Activated CD4-positive, CD25-positive, alpha-beta regulatory T cell treated with anti-CD3 and anti-CD28 coated beads, Interleukin-2, amount 50 U/mL, for 16 hours (primary cell): ENCODE measurements at regions not wholly inside any gene's neighbourhood (a gene's known extent, or its start where the extent isn't known, plus 50 kb on each side); places are given as distances from the start of the nearest gene placed in this dataset.
"Not testable (repeated sequence)": the region's sequence is repeated elsewhere in the genome, so short reads cannot be mapped to it uniquely, and the experiment has no call there.

Experiments used
- DNase-seq: peaks from one replicate; pipeline ENCODE4 v3.0.0-alpha.2; 2020; ENCODE audit warnings: low read depth, low spot score

DNA sequence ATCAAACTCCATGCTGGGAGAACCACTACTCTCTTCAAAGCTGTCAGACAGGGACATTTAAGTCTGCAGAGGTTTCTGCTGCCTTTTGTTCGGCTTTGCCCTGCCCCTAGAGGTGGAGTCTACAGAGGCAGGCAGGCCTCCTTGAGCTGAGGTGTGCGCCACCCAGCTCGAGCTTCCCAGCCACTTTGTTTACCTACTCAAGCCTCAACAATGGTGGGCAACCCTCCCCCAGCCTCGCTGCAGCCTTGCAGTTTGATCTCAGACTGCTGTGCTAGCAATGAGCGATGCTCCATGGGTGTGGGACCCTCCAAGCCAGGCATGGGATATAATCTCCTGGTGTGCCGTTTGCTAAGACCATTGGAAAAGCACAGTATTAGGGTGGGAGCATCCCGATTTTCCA lies 185.3 kb downstream of the COX18 start:
- DNase-seq = not testable (repeated sequence)

DNA sequence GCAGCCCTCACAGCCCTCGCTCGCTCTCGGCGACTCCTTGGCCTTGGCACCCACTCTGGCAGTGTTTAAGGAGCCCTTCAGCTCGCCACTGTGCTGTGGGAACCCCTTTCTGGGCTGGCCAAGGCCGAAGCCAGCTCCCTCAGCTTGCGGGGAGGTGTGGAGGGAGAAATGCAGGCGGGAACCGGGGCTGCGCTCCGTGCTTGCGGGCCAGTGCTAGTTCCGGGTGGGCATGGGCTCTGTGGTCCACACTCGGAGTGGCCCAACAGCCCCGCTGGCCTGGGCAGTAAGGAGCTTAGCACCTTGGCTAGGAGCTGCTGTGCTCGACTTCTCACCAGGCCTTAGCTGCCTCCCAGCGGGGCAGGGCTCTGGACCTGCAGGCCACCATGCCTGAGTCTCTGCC lies 192.6 kb downstream of the COX18 start:
- no peak for DNase-seq

DNA sequence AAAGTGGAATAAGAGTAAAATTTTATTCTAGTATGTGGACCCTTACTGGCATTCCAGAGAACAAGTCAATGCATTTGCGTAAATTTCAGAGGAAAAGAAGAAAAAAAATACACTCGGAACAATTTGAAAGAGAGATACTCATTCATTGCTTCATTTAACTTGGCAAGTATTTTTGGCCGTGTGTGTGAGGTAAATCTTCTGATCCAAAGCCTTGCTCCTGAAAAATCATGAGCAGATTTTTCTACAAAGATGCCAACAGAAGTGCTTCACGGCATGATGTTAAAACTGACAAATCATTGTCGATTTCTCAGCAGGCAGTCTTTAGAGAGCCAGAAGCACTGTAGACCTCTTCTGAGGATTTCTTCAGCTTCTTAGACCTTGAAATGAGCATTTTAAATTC lies 194.0 kb downstream of the COX18 start:
- DNase-seq = no peak

DNA sequence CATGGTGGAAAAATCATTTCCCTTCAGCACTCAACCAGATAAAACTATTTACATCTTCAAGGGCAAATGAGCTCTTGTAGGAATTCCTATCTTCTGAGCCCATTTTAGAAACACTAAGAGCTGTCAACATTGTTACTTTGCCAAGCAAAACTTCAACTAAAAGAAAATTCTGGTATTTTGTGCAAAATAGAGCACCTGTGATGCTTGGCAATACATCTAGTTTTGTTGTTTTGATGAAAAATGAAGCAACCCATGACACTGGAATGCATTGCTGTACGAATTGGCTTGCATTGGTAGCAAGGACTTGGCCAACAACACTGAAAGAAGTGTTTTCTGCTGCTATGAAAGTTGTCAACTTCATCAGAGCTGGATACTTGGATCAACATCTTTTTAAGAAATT lies 194.4 kb downstream of the COX18 start:
- DNase-seq = no peak

DNA sequence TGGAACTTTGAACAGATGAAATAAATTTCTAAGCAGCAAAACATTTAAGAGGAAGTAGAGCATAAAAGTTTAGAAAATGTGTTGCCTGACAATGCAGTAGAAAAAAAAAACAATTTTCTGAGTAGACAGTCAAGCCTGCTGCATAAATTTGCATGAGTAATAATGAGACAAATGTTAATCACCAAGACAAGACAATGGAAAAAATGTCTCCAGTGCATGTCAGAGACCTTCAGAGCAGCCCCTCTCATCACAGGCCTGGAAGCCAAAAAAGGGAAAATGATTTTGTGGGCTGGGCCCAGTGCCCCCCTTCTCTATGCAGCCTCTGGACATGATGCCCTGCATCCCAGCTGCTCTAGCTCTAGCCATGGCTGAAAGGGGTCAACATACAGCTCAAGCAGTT lies 204.6 kb downstream of the COX18 start:
- DNase-seq = no peak

DNA sequence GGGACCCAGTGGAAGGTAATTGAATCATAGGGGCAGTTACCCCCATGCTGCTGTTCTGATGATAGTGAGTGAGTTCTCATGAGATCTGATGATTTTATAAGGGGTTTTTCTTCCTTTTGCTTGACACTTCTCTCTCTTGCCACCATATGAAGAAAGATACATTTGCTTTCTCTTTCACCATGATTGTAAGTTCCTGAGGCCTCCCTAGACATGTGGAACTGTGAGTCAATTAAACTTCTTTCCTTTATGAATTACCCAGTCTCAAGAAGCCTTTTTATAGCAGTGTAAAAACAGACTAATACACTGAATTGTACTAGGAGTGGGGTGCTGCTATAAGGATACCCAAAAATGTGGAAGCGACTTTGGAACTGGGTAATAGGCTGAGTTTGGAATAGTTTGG lies 205.2 kb downstream of the COX18 start:
- not testable (repeated sequence) for DNase-seq

DNA sequence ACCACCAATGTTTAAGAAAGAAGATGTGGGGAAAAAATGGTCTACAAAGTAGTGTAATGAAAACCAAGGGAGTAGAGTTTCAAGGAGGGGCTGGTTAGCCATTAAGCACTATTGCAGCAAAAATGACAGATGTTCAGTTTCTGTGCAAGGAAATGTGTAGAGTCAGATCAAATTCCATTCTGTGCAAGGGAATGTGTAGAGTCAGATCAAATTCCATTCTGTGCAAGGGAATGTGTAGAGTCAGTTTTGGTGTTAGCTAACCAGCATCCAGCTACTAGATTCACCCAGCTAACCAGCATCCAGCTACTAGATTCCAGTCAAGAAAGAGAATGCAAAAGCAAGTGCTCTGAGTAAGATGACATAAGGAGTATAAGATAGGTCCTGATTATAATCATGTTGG lies 208.8 kb downstream of the COX18 start:
- no peak for DNase-seq

DNA sequence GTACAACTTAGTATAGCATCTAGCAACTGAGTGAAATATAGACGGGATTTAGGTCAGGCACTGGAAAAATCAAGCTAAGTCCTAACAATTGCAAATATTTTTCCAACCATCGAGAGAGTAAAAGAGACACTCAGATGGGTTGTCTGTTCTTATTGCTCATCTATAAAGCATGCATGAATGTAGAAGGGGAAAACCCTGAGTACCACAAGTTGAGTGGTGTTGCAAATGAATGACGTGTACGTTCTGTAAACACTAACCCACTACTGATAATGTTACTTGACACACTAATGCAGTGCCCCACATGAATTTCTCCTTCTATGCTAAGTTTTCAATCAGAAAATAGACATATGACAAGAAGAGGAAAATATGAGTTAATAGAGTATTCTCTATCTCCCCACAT lies 211.2 kb downstream of the COX18 start:
- DNase-seq = no peak

DNA sequence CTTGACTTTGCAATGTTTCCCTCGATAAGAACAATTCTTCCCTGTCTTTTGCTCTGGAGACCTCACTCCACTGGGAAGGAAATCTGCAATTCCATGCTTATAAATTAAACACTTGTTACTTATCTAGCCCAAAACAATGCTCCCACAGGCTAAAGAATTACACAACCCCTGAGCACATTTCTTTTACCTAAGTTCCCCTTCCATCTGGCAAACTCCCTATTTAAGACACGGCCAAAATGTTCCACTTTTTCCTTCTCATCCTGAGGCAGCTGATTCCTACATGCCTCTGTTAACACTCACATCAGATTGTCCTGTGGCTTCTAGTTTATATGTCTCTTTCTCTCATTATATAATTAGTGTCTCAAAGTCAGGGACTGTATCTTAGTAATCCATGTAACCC lies 211.7 kb downstream of the COX18 start:
- no peak for DNase-seq

DNA sequence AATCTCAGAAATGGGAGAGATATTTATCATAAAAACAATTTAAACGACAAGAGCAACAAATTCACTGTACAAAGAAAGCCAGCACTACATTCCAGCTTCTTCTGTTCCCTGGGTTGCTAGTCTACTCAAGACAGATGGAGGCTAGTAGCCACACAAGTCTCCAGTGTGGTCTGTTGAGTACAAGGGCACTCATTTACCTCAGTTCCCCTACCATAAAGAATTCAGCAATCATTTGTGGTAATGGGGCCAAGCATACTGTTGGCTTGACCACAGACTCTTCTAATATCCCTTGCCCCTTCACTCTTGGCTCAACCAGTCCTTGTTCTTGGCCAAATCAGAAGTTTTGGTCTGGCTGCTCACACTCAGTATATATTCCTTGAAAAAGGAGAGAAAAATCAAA lies 212.3 kb downstream of the COX18 start:
- DNase-seq = no peak

DNA sequence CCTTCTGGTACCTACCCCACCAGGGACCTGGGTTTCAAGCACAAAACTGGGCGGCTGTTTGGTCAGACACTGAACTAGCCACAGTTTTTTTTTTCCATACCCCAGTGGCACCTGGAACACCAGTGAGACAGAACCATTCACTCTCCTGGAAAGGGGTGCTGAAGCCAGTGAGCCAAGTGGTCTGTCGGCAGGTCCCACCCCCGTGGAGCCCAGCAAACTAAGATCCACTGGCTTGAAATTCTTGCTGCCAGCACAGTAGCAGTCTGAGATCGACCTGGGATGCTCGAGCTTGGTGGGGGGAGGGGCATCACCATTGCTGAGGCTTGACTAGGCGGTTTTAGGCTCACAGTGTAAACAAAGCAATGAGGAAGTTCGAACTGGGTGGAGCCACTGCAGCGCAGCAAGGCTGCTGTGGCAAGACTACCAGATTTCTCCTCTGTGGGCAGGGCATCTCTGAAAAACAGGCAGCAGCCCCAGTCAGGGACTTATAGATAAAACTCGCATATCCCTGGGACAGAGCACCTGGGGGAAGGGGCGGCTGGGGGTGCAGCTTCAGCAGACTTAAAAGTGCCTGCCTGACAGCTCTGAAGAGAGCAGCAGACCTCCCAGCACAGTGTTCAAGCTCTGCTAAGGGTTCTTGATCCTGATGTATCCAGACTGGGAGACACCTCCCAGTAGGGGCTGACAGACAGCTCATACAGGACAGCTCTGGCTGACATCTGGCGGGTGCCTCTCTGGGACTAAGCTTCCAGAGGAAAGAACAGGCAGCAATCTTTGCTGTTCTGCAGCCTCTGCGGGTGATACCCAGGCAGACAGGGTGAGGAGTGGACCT lies 223.0 kb downstream of the COX18 start:
- DNase-seq = no peak

DNA sequence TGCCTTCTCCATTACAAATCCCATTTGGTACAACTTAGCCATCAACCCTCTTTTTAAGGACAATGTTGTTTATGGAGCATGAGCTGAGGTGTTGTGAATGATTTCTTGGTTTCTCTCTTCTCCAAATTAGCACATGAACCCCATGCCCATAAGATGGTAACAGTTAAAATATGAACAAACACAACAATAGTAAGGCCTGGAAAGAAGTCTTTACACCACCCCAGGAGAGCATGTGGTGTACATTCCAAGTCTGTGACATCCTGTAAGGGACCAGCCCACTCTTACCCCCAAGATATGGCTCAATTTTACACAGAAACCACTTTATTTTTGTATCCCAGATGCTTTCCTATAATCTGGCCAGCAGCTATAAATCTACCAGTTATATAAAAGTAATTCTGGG lies 226.1 kb downstream of the COX18 start:
- DNase-seq = no peak

DNA sequence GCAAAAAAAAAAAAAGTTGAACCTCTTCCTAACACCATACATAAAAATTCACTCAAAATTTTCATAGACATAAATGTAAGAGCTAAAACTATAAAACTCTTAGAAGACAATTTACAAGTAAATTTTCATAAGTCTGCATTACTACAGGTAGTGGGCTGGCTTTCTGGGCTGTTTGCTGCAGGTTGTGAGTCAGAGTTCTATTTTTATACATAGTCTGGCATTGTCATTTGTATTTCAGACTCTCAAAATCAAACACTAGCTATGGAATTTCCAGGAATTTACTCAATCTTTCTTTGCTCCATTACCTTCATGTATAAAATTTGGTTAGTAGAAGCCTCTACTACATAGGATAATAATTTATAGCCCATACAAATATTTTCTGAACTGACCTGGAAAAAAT lies 227.2 kb downstream of the COX18 start:
- DNase-seq = no peak

DNA sequence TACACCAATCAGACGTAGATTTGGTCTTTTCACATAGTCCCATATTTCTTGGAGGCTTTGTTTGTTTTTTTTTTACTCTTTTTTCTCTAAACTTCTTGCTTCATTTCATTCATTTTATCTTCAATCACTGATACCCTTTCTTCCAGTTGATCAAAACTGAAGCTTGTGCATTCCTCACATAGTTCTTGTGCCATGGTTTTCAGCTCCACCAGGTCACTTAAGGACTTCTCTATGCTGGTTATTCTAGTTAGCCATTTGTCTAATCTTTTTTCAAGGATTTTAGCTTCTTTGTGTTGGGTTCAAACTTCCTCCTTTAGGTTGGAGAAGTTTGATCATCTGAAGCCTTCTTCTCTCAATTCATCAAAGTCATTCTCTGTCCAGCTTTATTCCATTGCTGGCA lies 229.3 kb downstream of the COX18 start:
- DNase-seq = not testable (repeated sequence)

DNA sequence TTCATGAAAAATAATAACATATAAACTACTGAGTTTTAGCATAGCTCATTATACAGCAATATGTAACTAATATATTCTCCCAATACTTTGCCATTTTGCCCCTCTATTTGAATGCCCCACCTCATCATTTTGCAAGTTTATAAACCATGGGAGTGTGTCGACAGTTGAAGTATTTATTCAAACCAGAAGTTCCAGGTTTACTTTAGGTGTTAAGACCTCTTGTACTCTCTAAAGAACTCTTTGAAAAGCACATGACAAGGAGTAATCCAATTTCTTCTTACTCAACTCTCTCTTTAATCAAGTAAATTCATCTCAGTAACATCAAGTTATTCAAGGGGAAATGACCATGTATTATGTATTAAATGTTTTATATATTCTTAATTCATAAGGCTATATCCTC lies 240.7 kb downstream of the COX18 start:
- DNase-seq = no peak

DNA sequence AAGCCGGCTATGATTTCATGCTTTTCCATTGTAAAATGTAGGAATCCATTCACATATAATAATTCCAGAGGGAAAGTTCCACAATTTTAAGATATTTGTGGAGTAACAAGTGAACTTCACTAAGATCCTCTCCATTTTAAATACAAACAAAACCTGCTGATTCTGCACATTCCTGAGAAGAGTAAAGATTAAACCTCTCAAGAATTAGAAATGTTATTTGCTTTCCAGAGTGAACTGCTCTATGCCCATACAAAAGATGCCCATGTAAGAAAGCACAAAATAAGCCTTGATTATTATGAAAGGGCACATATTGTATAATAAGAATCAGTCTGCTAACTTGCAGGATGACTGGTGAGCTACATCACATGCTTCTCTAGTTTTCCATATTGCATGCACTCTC lies 241.5 kb downstream of the COX18 start:
- DNase-seq = no peak

DNA sequence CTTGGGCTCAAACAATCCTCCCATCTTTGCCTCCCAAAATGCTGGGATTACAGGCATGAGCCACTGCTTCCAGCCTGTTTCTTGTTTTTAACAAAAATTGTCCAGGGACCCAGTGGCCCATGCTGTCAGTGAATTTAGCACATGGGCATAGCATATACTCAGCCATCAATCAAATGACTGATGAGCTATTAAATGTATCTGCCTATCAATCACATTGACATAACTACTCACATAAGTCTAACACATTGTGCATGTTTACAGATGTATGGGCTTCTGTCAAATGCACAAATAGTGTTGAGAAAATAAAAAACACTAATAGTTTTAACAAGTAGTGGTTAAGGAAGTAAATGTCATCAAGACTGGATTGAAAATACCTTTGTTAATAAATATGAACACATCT lies 249.4 kb downstream of the COX18 start:
- no peak for DNase-seq

DNA sequence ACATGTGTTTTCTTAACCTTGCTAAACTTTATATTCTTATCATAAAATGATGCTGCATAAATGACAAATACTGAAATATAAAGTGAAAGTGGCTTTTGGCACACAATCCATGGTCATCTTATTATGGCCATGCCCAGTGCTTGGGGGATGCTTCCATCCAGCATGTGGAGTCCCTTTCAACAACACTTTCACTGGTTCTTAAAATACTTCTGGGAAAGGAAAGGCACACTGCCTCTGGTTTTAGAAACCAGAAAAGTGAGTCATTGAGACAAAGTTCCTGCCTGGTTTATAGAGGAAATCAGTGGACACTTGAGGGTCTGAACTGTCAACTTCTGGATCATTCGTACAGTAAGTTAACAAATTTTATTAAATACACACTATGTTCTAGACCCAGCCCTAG lies 248.0 kb upstream of the ADAMTS3 start:
- DNase-seq = no peak

DNA sequence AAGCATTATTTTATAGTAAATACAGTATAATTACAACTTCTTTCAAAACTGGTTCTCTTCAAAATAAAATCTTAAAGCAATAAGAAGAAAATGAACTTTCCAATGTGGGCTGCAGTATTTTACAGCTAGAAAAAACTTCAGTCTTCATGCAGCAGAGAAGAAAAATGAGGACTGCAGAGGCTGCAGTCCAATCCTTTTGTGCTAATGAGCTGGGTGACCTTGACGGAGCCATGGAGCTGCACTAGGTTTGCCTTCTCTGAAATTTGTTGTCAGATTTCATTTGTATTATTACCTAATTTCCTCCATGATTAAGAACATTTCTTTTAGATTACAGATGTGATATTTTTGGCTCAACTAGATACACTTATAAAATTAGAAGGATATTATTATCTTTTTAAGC lies 245.2 kb upstream of the ADAMTS3 start:
- DNase-seq = no peak

DNA sequence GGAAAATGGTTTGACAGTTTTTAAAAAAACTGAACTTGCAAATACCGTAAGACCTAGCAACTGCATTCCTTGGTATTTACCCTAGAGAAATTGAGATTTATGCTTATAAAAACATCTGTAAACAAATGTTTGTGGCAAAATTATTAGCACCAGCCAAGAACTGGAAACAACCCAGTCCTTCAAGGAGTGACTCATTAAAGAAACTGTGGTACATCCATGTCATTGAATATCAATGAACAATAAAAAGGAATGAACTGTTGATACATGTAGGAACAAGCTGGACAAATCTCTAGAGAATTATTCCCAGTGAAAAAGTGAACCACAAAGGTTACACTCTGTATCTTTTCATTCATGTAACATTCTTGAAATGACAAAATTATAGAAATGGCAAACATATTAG lies 240.2 kb upstream of the ADAMTS3 start:
- DNase-seq = no peak

DNA sequence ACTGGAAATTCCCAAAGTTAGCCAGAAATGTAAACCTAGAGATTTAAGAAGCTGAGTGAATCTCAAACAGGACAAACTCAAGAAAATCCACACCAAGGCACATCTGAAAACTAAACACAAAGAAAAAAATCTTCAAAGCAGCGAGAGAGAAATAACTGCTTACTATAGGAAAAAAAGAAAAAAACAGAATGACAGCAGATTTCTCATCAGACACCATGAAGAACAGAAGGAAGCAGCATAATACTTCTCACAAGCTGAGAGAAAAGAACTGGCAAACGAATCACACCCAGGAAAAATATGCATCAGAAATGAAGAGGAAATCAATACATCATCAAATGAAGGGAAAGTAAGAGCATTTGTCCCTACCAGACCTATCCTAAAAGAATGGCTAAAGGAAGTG lies 236.3 kb upstream of the ADAMTS3 start:
- DNase-seq = no peak

DNA sequence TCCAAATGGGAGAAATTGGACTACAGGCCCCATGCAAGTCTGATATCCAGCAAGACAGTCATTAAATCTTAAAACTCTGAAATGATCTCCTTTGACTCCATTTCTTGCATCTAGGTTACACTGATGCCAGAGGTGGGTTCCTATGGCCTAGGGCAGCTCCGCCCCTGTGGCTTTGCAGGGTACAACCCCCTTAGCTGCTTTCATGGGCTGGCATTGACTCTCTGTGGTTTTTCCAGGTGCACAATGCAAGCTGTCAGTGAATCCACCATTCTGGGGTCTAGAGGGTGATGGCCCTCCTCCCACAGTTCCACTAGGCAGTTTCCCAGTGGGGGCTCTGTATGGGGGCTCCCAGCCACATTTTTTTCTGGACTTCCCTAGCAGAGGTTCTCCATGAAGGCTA lies 228.5 kb upstream of the ADAMTS3 start:
- no peak for DNase-seq

DNA sequence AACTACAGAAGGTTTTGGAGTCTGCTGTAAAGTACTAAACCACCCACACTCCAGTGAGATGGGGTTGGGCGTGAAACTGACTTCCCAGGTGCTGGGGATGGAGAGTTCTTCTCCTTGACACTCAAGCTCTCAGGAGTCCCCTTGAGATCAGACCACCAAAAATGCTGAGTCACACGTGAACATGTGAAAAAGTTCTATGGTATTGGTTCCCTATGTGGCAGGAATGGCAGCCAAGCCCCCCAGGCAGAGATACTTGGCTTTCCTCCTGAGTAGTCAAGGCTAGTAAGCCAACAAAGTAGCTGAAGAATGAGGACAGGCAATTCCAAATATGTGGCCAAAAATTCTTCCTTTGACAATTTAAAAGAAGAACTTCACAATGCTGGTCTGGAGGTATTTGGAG lies 222.0 kb upstream of the ADAMTS3 start:
- DNase-seq = no peak

DNA sequence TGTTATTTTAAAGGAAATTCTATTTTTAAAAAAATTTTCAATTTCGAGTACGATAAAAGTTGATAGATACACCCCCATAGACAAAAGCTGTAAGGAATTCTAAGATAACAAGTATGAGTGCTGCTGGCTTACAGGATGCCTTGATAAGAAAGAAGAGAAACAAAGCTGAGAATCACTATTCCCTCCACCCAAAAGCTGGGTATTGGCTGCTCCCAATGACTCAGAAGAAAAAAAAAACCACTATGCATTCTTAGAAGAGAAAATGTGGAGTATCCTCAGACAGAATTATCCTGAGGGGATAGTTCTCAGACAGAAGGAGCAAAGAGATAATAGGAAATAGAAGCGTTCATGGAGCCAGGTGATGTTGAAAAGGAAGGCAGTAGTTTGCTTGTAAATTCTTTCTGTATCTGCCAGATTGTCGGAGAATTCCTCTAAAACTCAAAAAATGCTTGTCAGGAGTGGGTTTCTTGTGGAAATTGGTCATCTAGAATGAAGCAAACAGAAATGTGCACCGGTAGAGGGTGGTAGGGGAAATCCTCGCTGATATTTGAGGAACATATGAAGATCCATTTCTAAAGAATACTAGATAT lies 217.5 kb upstream of the ADAMTS3 start:
- DNase-seq = no peak
